ENCODE measurements at regions not wholly inside any gene's neighbourhood (a gene's known extent, or its start where the extent isn't known, plus 50 kb on each side); places are given as distances from the start of the nearest gene placed in this dataset.

DNA sequence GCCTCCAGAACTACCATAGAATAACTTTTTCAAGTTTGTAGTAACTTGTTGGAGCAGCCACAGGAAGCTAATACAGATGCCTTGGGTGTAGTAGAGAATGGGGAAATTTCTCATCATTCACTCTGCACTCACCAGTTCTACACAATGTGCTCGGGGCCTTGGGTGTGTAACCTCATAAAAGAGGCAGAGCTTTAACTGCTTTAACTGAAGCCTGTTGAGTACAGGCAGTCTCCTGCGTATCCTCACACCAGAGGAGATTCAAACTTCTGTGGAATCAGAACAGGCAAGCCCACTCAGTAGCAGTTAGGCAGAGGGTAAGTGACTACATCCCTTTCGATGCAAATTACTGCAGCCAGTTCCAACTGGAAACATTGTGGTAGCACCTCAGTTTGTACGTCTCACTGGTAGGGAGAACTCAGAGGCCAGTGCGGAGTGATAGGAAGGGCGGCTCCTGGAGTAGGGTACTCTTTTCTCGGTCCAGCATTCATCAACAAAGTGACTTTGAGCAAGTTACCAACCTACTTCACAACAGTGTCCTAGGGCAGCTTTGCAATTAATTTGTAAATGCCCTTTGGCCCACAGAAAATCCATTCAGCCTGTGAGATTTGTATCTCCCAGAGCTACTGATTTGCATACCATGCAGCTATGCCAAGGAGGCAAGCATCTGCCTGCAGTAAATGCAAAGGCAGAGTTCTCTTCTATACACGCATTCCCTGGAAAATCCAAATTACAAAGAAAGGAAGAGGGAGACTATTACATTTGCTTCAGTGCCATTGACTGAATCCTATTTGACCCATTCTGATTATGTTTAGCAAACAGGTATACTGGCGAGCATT is 904.3 kb downstream of the DIAPH3 start:
- POLR2A ChIA-PET = no interaction called here
- Histone ChIP-seq H3K36me3 (ENCODE audit: control insufficient read depth in 4 of 4, insufficient read depth in 4 of 4, low read length in 3 of 4) (no peaks in the 10 kb centered on the region), H3K4me3 (ENCODE audit: control insufficient read depth in 1 of 7, extremely low read depth in 1 of 7, insufficient read depth in 4 of 7, low read depth in 2 of 7, low read length in 6 of 7) (no peak overlapping the region), H3K27ac (ENCODE audit: insufficient read depth in 1 of 2, low read depth in 1 of 2, low read length in 2 of 2, poor library complexity in 1 of 2, severe bottlenecking in 2 of 2) (no peak overlapping the region), H3K9me3 (ENCODE audit: control extremely low read depth in 1 of 5, control insufficient read depth in 4 of 5, insufficient read depth in 2 of 5, low read depth in 1 of 5, low read length in 4 of 5) (no peaks in the 10 kb centered on the region), H3K27me3 (replicated peaks in 2 of 5; ENCODE audit: control insufficient read depth in 4 of 5, insufficient read depth in 5 of 5, low read length in 4 of 5) (peaks cover 0 to 2% (median 0%) of the 10 kb centered on the region in 5 experiments), H3K4me1 (ENCODE audit: control extremely low read depth in 1 of 4, control insufficient read depth in 4 of 4, insufficient read depth in 4 of 4, low read length in 3 of 4) (no peaks in the 10 kb centered on the region)
- 100% methylated on average over 7 of the region's 9 CpGs for WGBS (ENCODE audit: insufficient coverage)
- DNase-seq = no peak
- CTCF ChIA-PET = no interaction called here

- CTCF ChIA-PET = interaction anchor here (0.8 kb wide), 1 partner anchor 56 kb away, joined by 3 read pairs; no protein-coding TSS in a partner anchor
- no peaks in the 10 kb centered on the region for H3K9me3 ChIP-seq (ENCODE audit: control extremely low read depth in 1 of 5, control insufficient read depth in 4 of 5, insufficient read depth in 2 of 5, low read depth in 1 of 5, low read length in 4 of 5)
- no peak overlapping the region for H3K4me3 ChIP-seq (ENCODE audit: control insufficient read depth in 1 of 7, extremely low read depth in 1 of 7, insufficient read depth in 4 of 7, low read depth in 2 of 7, low read length in 6 of 7)
- DNase-seq = no peak
- H3K36me3 ChIP-seq (ENCODE audit: control insufficient read depth in 4 of 4, insufficient read depth in 4 of 4, low read length in 3 of 4) = no peaks in the 10 kb centered on the region
- H3K27ac ChIP-seq (ENCODE audit: insufficient read depth in 1 of 2, low read depth in 1 of 2, low read length in 2 of 2, poor library complexity in 1 of 2, severe bottlenecking in 2 of 2) = no peak overlapping the region
- 100% methylated on average over 2 of the region's 4 CpGs for WGBS (ENCODE audit: insufficient coverage)
- no peaks in the 10 kb centered on the region for H3K4me1 ChIP-seq (ENCODE audit: control extremely low read depth in 1 of 4, control insufficient read depth in 4 of 4, insufficient read depth in 4 of 4, low read length in 3 of 4)
- POLR2A ChIA-PET = no interaction called here
- H3K27me3 ChIP-seq (replicated peaks in 2 of 5; ENCODE audit: control insufficient read depth in 4 of 5, insufficient read depth in 5 of 5, low read length in 4 of 5) = peaks cover 0 to 2% (median 0%) of the 10 kb centered on the region in 5 experiments
These were observed 901.7 kb downstream of the DIAPH3 start for GRCh38 chr13:59261928-59262488.

DNA sequence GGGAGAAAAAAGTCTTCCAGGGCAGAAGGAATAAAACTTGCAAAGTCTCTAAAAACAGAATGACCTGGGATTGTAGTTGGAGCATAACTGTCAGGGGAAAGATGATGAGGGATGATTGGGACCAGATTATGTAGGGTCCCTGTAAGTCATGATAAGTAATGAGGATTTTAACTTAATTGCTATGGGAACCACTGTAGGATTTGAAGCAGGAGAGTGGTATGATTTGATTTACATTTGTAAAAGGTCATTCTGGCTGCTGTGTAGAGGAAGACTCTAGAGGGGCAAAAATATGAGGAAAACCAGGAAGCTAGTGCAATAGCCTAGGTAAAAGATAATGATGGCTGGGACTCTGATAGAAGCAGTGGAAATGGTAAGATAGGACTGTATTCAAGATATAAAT is 900.2 kb downstream of the DIAPH3 start:
- Histone ChIP-seq H3K27me3 (replicated peaks in 2 of 5; ENCODE audit: control insufficient read depth in 4 of 5, insufficient read depth in 5 of 5, low read length in 4 of 5) (peaks cover 0 to 2% (median 0%) of the 10 kb centered on the region in 5 experiments), H3K4me3 (ENCODE audit: control insufficient read depth in 1 of 7, extremely low read depth in 1 of 7, insufficient read depth in 4 of 7, low read depth in 2 of 7, low read length in 6 of 7) (no peak overlapping the region), H3K36me3 (ENCODE audit: control insufficient read depth in 4 of 4, insufficient read depth in 4 of 4, low read length in 3 of 4) (no peaks in the 10 kb centered on the region), H3K27ac (ENCODE audit: insufficient read depth in 1 of 2, low read depth in 1 of 2, low read length in 2 of 2, poor library complexity in 1 of 2, severe bottlenecking in 2 of 2) (no peak overlapping the region), H3K9me3 (ENCODE audit: control extremely low read depth in 1 of 5, control insufficient read depth in 4 of 5, insufficient read depth in 2 of 5, low read depth in 1 of 5, low read length in 4 of 5) (no peaks in the 10 kb centered on the region), H3K4me1 (ENCODE audit: control extremely low read depth in 1 of 4, control insufficient read depth in 4 of 4, insufficient read depth in 4 of 4, low read length in 3 of 4) (no peaks in the 10 kb centered on the region)
- CTCF ChIA-PET = no interaction called here
- POLR2A ChIA-PET = no interaction called here
- no peak for DNase-seq

GRCh38 chr13:59266478-59267063 is 897.2 kb downstream of the DIAPH3 start:
- Histone ChIP-seq H3K4me3 (ENCODE audit: control insufficient read depth in 1 of 7, extremely low read depth in 1 of 7, insufficient read depth in 4 of 7, low read depth in 2 of 7, low read length in 6 of 7) (no peak overlapping the region), H3K4me1 (ENCODE audit: control extremely low read depth in 1 of 4, control insufficient read depth in 4 of 4, insufficient read depth in 4 of 4, low read length in 3 of 4) (no peaks in the 10 kb centered on the region), H3K9me3 (ENCODE audit: control extremely low read depth in 1 of 5, control insufficient read depth in 4 of 5, insufficient read depth in 2 of 5, low read depth in 1 of 5, low read length in 4 of 5) (peaks cover 0 to 1% (median 0%) of the 10 kb centered on the region in 5 experiments), H3K36me3 (ENCODE audit: control insufficient read depth in 4 of 4, insufficient read depth in 4 of 4, low read length in 3 of 4) (no peaks in the 10 kb centered on the region), H3K27ac (ENCODE audit: insufficient read depth in 1 of 2, low read depth in 1 of 2, low read length in 2 of 2, poor library complexity in 1 of 2, severe bottlenecking in 2 of 2) (no peak overlapping the region), H3K27me3 (replicated peaks in 2 of 5; ENCODE audit: control insufficient read depth in 4 of 5, insufficient read depth in 5 of 5, low read length in 4 of 5) (peaks cover 0 to 2% (median 0%) of the 10 kb centered on the region in 5 experiments)
- no peak for DNase-seq
- POLR2A ChIA-PET = no interaction called here
- WGBS (ENCODE audit: insufficient coverage) = no CpG with 5 or more reads among the region's 2 CpGs
- CTCF ChIA-PET = no interaction called here

- Histone ChIP-seq H3K4me3 (ENCODE audit: control insufficient read depth in 1 of 7, extremely low read depth in 1 of 7, insufficient read depth in 4 of 7, low read depth in 2 of 7, low read length in 6 of 7) (no peak overlapping the region), H3K4me1 (ENCODE audit: control extremely low read depth in 1 of 4, control insufficient read depth in 4 of 4, insufficient read depth in 4 of 4, low read length in 3 of 4) (no peaks in the 10 kb centered on the region), H3K27ac (ENCODE audit: insufficient read depth in 1 of 2, low read depth in 1 of 2, low read length in 2 of 2, poor library complexity in 1 of 2, severe bottlenecking in 2 of 2) (no peak overlapping the region), H3K27me3 (replicated peaks in 2 of 5; ENCODE audit: control insufficient read depth in 4 of 5, insufficient read depth in 5 of 5, low read length in 4 of 5) (no peaks in the 10 kb centered on the region), H3K36me3 (ENCODE audit: control insufficient read depth in 4 of 4, insufficient read depth in 4 of 4, low read length in 3 of 4) (no peaks in the 10 kb centered on the region), H3K9me3 (ENCODE audit: control extremely low read depth in 1 of 5, control insufficient read depth in 4 of 5, insufficient read depth in 2 of 5, low read depth in 1 of 5, low read length in 4 of 5) (peaks cover 0 to 1% (median 0%) of the 10 kb centered on the region in 5 experiments)
- 93% methylated on average over 2 of the region's 2 CpGs for WGBS (ENCODE audit: insufficient coverage)
- DNase-seq = no peak
- ChIA-PET POLR2A (no interaction called here), CTCF (no interaction called here)
These were observed 894.3 kb downstream of the DIAPH3 start for GRCh38 chr13:59269476-59269875.

- no peaks in the 10 kb centered on the region for H3K36me3 ChIP-seq (ENCODE audit: control insufficient read depth in 4 of 4, insufficient read depth in 4 of 4, low read length in 3 of 4)
- ChIA-PET POLR2A (no interaction called here), CTCF (no interaction called here)
- H3K27ac ChIP-seq (ENCODE audit: insufficient read depth in 1 of 2, low read depth in 1 of 2, low read length in 2 of 2, poor library complexity in 1 of 2, severe bottlenecking in 2 of 2) = no peak overlapping the region
- no peak overlapping the region for H3K4me3 ChIP-seq (ENCODE audit: control insufficient read depth in 1 of 7, extremely low read depth in 1 of 7, insufficient read depth in 4 of 7, low read depth in 2 of 7, low read length in 6 of 7)
- no peaks in the 10 kb centered on the region for H3K27me3 ChIP-seq (replicated peaks in 2 of 5; ENCODE audit: control insufficient read depth in 4 of 5, insufficient read depth in 5 of 5, low read length in 4 of 5)
- H3K4me1 ChIP-seq (ENCODE audit: control extremely low read depth in 1 of 4, control insufficient read depth in 4 of 4, insufficient read depth in 4 of 4, low read length in 3 of 4) = no peaks in the 10 kb centered on the region
- DNase-seq = no peak
- peaks cover 0 to 1% (median 0%) of the 10 kb centered on the region in 5 experiments for H3K9me3 ChIP-seq (ENCODE audit: control extremely low read depth in 1 of 5, control insufficient read depth in 4 of 5, insufficient read depth in 2 of 5, low read depth in 1 of 5, low read length in 4 of 5)
These were observed 893.4 kb downstream of the DIAPH3 start for GRCh38 chr13:59270327-59270726.
